Mucosa of gallbladder (tissue), 1 donor: ENCODE measurements at regions not wholly inside any gene's neighbourhood (a gene's known extent, or its start where the extent isn't known, plus 50 kb on each side); places are given as distances from the start of the nearest gene placed in this dataset.

Source experiments
- DNase-seq: peaks from one replicate; pipeline ENCODE4 v3.0.0-alpha.2; 2020; ENCODE audit warnings: low spot score
- donor health status: DM: no; HTN: no; CAD: no.

GRCh38 chr11:30089921-30090320 is 73.1 kb upstream of the KCNA4 start:
- no peak for DNase-seq

- DNase-seq: no peak
Observed at GRCh38 chr11:30091246-30091645, 74.4 kb upstream of the KCNA4 start.

DNA sequence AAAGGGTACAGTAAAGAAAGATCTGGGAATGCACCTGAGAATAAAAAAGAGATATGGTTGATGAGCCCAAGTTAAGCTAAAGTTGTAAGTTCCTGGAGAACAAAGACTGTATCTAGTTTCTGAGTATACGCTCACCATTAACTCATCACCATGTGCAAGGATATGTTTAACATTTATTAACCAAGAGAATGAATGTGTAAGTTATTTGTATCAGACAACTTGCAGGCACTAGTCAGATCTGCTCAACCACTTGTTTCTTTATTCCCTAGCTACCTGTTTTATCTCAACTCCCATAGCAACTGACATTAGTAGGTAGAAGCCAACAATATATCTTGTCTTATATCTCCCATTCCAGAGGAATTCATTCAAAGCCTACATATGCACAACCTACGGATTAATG is 74.9 kb upstream of the KCNA4 start:
- no peak for DNase-seq

GRCh38 chr11:30092518-30092917 is 75.7 kb upstream of the KCNA4 start:
- no peak for DNase-seq

DNA sequence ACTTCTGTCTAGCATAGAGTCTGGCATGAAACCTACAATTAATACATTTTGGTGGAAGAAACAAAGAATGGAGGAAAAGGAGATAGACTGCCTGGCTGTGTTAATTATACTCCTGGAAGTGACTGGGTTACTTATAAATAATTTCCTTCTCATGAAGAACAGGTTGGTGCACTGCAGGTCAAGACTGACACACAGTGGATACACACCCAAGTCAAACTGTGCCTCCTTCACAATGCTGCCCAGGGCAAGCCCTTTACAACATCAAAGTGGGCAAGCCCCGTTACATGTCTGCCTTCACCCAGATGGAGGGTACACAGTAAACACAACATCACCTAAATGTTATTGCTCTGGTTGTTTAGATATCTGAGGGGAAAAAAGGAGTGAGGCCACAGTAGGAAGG is 83.7 kb upstream of the KCNA4 start:
- peak; percentile 14 for DNase-seq

- DNase-seq: no peak
Observed at GRCh38 chr11:30106222-30107181, 89.7 kb upstream of the KCNA4 start.

DNA sequence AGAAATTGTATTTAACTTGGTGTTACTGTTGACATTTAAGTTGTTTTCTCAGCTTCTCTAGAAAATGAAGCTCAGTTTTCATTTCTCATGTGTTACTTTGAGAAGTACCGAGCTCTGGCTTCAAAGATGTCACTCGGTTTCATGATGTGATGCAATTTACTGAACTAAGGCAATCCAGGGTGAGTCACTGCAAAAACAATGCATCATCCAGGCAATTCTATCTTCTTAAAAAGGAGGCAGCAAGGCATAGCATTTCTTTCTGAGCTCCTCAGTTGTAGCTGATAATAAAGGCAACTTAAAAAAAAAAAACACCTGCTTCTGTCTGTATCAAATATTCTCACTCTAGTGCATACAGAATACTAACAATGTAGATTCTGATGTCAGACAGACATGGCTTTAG is 91.1 kb upstream of the KCNA4 start:
- no peak for DNase-seq

DNA sequence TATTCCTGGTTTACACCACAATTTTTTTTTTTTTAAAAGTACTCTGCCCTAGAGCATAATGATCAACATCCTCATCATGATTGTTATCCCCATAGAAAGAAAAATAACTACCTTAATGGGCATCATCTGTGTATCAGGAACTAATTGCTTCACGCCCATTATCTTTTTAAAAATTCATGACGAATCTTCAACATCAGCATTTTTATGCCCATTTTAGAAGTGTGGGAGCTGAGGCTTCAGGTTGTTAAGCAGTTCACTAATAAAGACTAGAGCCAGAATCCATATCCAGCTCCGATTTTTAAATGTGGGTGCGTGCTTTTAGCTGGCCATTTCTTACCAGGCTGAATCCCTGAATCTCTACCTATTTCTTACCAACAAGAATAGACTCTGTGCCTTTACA is 92.9 kb upstream of the KCNA4 start:
- DNase-seq: no peak

DNA sequence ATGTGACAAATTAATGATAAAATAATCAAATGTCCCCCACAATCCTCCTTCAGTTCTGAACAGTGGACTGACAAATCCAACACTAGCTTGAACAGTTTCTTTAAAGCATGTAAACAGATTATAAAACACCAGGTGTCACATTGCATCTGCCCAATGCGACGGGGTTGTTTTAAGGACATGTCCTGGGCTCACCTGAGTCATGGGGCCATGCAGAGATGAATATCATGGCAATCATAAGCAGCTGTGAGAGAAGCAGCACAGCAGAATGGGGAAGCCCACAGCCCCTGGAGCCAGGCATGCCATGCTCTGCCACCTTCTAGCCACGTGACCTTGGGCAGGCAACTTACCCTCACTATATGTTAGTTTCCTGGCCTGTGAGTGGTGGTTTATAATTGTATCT is 93.9 kb upstream of the KCNA4 start:
- no peak for DNase-seq

DNA sequence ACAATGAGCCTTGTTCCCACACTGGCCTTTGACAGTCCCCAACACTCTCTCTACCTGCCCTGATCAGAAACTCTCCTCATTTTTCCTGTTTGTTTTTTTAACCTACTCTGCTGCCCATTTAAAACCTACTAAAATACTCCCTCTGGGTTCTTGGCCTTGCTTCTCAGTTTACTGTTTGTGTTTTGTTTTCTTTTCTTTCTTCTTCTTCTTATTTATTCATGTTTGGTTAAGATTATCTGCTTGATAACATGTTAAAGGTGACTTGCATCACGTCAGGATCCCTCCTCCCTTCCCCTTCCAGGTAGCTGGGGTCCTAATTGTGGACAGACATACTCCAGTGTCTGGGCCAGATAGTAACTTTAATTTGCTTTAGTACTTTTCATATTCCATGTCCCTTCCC is 95.0 kb upstream of the KCNA4 start:
- DNase-seq: no peak

DNA sequence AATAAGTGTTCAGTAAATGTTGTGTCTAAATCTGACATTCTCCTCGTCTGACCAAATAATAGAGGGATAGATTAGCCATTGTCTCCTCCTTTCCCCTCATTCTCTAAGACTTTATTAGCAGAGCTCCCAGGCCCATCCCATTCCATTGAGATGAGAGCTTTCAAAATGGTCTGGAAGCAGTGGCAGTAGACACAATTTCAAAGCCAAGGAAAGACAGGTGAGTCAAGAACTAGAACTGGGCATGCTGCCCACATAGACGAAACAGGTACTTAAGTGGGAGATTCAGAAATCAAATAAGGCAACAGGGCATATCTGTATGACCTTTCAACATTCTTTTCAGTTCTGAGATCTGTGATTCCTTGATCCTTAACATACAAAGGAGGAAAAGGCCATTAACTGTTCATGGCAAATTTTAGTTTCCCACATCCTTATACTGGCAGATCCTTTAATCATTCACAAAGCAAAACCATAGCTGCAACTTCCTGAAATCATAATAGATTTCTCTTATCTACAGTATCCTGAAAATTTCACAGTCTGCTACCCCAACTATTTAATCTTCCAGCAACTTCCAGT is 96.6 kb upstream of the KCNA4 start:
- no peak for DNase-seq

DNA sequence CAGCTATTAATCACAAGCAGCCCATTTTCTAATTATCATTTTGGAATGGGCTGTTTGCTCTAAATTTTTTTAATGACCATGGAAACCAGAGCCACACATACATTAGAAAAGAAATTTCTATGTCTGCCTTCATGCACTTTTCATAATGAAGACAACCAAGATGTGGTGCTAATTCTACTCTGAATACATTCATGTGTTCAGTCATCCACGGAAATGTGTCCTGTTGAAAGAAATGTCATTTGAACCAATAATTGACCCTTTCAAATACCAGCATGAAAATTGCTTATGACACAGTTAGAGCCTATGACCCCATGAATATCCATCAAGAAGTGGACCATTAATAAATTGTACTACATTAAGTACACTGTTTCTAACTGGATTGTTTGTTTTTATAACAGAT is 99.7 kb upstream of the KCNA4 start:
- no peak for DNase-seq

GRCh38 chr11:30120045-30120589 is 103.3 kb upstream of the KCNA4 start:
- no peak for DNase-seq

GRCh38 chr11:30125456-30125855 is 105.4 kb upstream of the FSHB start:
- no peak for DNase-seq

GRCh38 chr11:30128269-30128932 is 102.4 kb upstream of the FSHB start:
- no peak for DNase-seq

DNA sequence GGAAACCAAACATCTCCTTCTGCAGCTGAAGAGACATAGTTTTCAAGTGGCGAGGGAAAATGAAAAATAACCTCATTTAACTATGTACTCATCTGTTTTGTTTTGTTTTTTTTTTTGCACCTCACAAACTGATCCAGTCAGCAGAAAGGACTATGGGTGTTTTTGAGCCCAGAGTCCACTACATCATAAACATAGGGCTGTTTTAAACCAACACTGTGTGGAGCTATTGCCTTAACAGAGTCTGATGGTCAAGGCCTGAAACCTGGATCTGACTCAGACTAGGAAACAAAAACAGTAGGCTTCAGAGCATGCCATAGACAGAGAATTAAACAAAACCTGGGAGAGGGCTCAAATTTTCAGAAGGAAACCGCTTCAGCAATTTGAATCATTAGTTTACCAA is 99.3 kb upstream of the FSHB start:
- no peak for DNase-seq

DNA sequence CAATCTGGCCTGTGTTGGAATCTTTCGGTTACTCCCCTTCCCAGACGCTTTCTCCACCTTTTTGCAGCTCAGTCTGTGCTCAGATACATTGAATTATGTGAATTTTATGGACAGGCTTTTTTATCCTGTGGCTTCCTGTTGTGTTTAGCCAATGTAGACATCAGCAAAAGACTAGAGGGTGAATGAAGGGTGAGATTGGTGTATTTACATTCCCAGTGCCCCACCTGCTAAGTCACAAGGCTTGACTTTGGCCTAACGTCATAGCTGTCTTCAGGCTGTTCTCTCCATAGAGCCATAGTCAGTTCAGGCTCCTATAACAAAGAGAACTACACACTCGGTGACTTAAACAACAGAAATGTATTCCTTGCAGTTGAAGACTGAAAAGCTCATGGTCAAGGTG is 97.5 kb upstream of the FSHB start:
- DNase-seq: no peak

DNA sequence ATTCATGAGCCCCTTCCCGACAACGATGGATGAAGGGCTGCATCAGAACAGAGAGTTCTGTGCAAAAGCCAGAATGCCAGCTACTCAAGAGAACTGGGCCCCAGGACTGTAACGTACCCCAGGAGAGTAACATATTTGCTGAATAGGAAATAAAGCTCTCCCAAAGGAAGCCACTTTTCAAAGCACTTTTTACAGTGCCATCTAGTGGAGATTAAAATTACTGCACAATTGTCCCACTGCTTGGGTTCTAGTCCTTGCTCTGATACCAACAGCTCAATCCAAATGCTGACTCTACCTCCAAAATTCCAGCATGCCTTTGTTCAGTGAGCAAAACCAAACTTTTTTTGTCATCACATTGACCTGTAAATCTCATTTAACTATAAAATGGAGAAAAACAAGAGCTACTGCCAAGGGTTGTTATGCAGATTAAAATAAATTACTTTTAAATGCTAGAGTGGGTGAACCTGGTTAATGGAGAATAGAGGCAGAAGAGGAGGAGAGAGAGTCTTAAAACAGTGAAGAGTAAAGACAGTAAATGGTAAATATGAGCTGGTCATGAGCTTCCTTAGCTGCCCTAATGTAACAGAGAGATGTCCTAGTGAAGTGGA is 87.6 kb upstream of the FSHB start:
- DNase-seq: no peak

- no peak for DNase-seq
Observed at GRCh38 chr11:30147293-30147692, 83.5 kb upstream of the FSHB start.

GRCh38 chr11:30149998-30150397 is 80.8 kb upstream of the FSHB start:
- no peak for DNase-seq

- no peak for DNase-seq
Observed at GRCh38 chr11:30150425-30150824, 80.4 kb upstream of the FSHB start.

- no peak for DNase-seq
Observed at GRCh38 chr11:30153008-30153407, 77.8 kb upstream of the FSHB start.
